IgD-negative memory B cell (primary cell): ENCODE measurements at regions not wholly inside any gene's neighbourhood (a gene's known extent, or its start where the extent isn't known, plus 50 kb on each side); places are given as distances from the start of the nearest gene placed in this dataset.
"Not testable (repeated sequence)": the region's sequence is repeated elsewhere in the genome, so short reads cannot be mapped to it uniquely, and the experiment has no call there.

ENCODE experiments used
- H3K27ac Mint-ChIP-seq, 3 donors: one replicate each; pipeline ENCODE4 v1.8.0; 2020 to 2022; ENCODE audit warnings: mild to moderate bottlenecking in 3 of 3, mixed read lengths in 3 of 3, moderate library complexity in 1 of 3
- H3K27me3 Mint-ChIP-seq: one replicate; pipeline ENCODE4 v1.8.0; 2021; ENCODE audit warnings: mixed read lengths
- H3K36me3 Mint-ChIP-seq: one replicate; pipeline ENCODE4 v1.8.0; 2020; ENCODE audit warnings: mild to moderate bottlenecking, mixed read lengths
- H3K4me1 Mint-ChIP-seq, 3 donors: one replicate each; pipeline ENCODE4 v1.8.0; 2020 to 2022; ENCODE audit warnings: mixed read lengths in 3 of 3, mild to moderate bottlenecking in 1 of 3
- H3K4me3 Mint-ChIP-seq, 4 donors: one replicate each; pipeline ENCODE4 v1.8.0; 2020 to 2022; ENCODE audit warnings: mild to moderate bottlenecking in 4 of 4, mixed read lengths in 4 of 4, moderate library complexity in 3 of 4
- H3K9me3 Mint-ChIP-seq, 3 donors: one replicate each; pipeline ENCODE4 v1.8.0; 2020 to 2021; ENCODE audit warnings: mixed read lengths in 3 of 3, mild to moderate bottlenecking in 1 of 3

DNA sequence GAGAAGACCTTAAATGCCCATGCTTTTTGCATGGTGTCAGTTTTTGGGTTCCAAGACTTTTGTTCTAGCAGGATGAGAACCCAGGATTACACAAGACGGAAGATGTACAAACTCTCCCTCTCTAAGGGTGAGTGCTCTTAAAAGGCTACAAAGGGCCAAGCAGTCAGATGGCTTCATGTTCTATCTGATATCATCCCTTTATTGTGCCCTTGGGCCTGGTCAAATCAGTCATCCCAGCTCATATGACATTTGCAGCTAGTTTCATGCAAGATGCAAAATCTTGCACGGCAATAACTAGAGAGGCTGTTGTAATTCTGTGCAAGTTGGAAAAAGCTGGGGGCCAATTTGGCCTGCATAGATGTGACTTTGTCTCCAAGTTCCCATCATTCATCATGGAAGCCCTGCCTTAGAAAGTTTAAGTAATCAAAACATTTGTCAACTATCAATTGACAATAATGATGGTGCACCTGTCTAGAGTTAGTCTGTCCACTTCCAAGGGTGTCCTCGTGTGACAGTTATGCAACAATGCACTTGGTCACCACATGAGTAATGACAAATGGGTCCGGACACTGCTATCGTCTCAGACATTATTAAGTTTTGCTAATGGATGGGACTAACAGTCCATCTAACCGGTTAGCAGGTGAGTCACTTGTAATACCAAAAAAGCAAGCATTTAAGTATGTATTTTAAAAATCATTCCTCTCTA lies 58.6 kb upstream of the ZFHX3 start:
- Mint-ChIP-seq H3K27ac (no peak overlapping the region), H3K4me1 (no peaks in the 10 kb centered on the region), H3K9me3 (peaks cover 0 to 2% (median 0%) of the 10 kb centered on the region in 3 donors), H3K27me3 (peaks cover 3% of the 10 kb centered on the region), H3K4me3 (no peak overlapping the region), H3K36me3 (no peaks in the 10 kb centered on the region)

DNA sequence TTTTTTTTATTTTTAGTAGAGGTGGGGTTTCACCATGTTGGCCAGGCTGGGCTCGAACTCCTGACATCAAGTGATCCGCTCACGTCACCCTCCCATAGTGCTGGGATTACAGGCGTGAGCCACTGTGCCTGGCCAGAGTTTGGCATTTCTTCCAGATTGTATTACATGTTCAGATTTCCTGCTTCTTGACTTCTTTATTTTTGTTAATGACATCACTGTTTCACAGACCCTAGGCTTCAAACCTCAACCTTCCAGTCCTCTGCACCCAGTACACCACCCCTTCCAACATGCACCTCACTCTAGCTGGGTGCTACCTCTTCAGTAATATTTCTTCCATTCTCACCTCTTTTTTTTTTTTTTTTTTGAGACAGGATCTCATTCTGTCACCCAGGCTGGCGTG lies 53.6 kb upstream of the ZFHX3 start:
- no peak overlapping the region for H3K4me3 Mint-ChIP-seq
- peaks cover 0 to 2% (median 0%) of the 10 kb centered on the region in 3 donors for H3K9me3 Mint-ChIP-seq
- H3K27ac Mint-ChIP-seq = no peak overlapping the region
- peaks cover 3% of the 10 kb centered on the region for H3K27me3 Mint-ChIP-seq
- H3K4me1 Mint-ChIP-seq = no peaks in the 10 kb centered on the region
- H3K36me3 Mint-ChIP-seq = no peaks in the 10 kb centered on the region

DNA sequence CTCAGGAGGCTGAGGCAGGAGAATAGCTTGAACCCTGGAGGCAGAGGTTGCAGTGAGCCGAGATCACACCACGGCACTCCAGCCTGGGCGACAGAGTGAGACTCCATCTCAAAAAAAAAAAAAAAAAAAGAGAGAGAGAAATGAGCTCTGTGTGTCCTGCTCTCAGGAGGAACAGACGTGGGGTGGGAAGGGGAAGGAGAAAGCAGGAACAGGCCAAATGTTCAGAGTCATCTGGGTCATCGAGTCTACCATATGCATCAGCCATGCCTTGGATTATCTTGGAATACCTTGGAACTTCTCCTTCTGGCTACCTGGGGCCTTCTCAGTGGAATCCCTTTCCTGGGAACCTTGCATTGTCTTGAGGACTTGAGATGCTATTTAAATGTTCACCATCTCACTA lies 51.7 kb upstream of the ZFHX3 start:
- H3K9me3 Mint-ChIP-seq, H3K27me3 Mint-ChIP-seq: not testable (repeated sequence)
- peak overlapping the region in 1 of 3 donors; percentile 54 for H3K27ac Mint-ChIP-seq

More for the DNA sequence above, 51.7 kb upstream of the ZFHX3 start:
- H3K4me1 Mint-ChIP-seq, H3K36me3 Mint-ChIP-seq, H3K4me3 Mint-ChIP-seq: not testable (repeated sequence)
